NB4 (cell line): ENCODE measurements at regions not wholly inside any gene's neighbourhood (a gene's known extent, or its start where the extent isn't known, plus 50 kb on each side); places are given as distances from the start of the nearest gene placed in this dataset.

Source experiments
- DNase-seq: peaks from one replicate; pipeline ENCODE4 v3.0.0; 2010; ENCODE audit warnings: low read depth
- H3K4me3 ChIP-seq: one replicate; pipeline ENCODE4 v1.5.1; 2011; ENCODE audit warnings: mild to moderate bottlenecking, low read depth, low read length, moderate library complexity
- CTCF ChIP-seq: IDR thresholded peaks from one replicate; pipeline ENCODE4 v1.5.1; 2012; ENCODE audit warnings: low read depth, low read length
- MAX ChIP-seq: IDR thresholded peaks from 2 replicates; pipeline ENCODE4 v1.6.1; 2011; ENCODE audit warnings: low read depth, low read length
- MYC ChIP-seq: IDR thresholded peaks from 2 replicates; pipeline ENCODE4 v1.6.1; 2011; ENCODE audit warnings: low read depth, low read length
- POLR2A ChIP-seq: IDR thresholded peaks from 2 replicates; pipeline ENCODE4 v1.6.1; 2011; ENCODE audit warnings: mild to moderate bottlenecking; ENCODE audit not compliant: insufficient read length; ENCODE audit errors: extremely low read depth

GRCh38 chr4:149885896-149886295 is 70.3 kb upstream of the IQCM start:
- DNase-seq = no peak
- TF ChIP-seq CTCF = no peak
- TF ChIP-seq MAX = no peak
- no peak for TF ChIP-seq MYC
- TF ChIP-seq POLR2A = no peak
- H3K4me3 ChIP-seq = no peak overlapping the region

- TF ChIP-seq MYC = no peak
- TF ChIP-seq CTCF = no peak
- no peak for TF ChIP-seq MAX
- no peak for TF ChIP-seq POLR2A
- no peak for DNase-seq
- no peak overlapping the region for H3K4me3 ChIP-seq
These were observed 71.3 kb upstream of the IQCM start for GRCh38 chr4:149886786-149887490.

- no peak for TF ChIP-seq MAX
- TF ChIP-seq MYC = no peak
- TF ChIP-seq POLR2A = no peak
- no peak for DNase-seq
These were observed 74.3 kb upstream of the IQCM start for GRCh38 chr4:149889991-149890390.

GRCh38 chr4:149890531-149890930 is 74.9 kb upstream of the IQCM start:
- no peak for DNase-seq
- no peak overlapping the region for H3K4me3 ChIP-seq
- TF ChIP-seq MYC (no peak), CTCF (no peak), POLR2A (no peak), MAX (no peak)

More at GRCh38 chr4:149889991-149890390, 74.3 kb upstream of the IQCM start:
- H3K4me3 ChIP-seq = no peak overlapping the region

- DNase-seq = no peak
These were observed 75.8 kb upstream of the IQCM start for GRCh38 chr4:149891426-149891825.

GRCh38 chr4:149896432-149896831 is 80.8 kb upstream of the IQCM start:
- H3K4me3 ChIP-seq = no peak overlapping the region
- TF ChIP-seq POLR2A (no peak), MYC (no peak), MAX (no peak), CTCF (no peak)
- DNase-seq = peak; percentile 5

More at GRCh38 chr4:149891426-149891825, 75.8 kb upstream of the IQCM start:
- no peak for TF ChIP-seq CTCF
- TF ChIP-seq MYC = no peak
- H3K4me3 ChIP-seq = no peak overlapping the region
